ENCODE measurements at regions not wholly inside any gene's neighbourhood (a gene's known extent, or its start where the extent isn't known, plus 50 kb on each side); places are given as distances from the start of the nearest gene placed in this dataset.

GRCh38 chr6:90863043-90863442 is 276.2 kb upstream of the MAP3K7 start:
- Histone ChIP-seq H3K4me1 (no peaks in the 10 kb centered on the region), H3K4me3 (no peak overlapping the region), H3K36me3 (no peaks in the 10 kb centered on the region), H3K27me3 (no peaks in the 10 kb centered on the region), H3K9me3 (no peaks in the 10 kb centered on the region), H3K27ac (no peak overlapping the region)
- no peak for ATAC-seq
- 85 to 95% (median 87%) methylated on average over 1 of the region's 1 CpG for WGBS, 4 donors
- intact Hi-C loops (cut with DNase I), result no loop called here
- no peak for TF ChIP-seq CTCF (IDR thresholded peaks at IDR 0.05)
- no peak for DNase-seq

GRCh38 chr6:90860822-90861601 is 274.1 kb upstream of the MAP3K7 start:
- Histone ChIP-seq H3K9me3 (no peaks in the 10 kb centered on the region), H3K4me3 (no peak overlapping the region), H3K27ac (no peak overlapping the region), H3K4me1 (no peaks in the 10 kb centered on the region), H3K36me3 (no peaks in the 10 kb centered on the region), H3K27me3 (no peaks in the 10 kb centered on the region)
- 92 to 94% (median 92%) methylated on average over 5 of the region's 5 CpGs for WGBS, 4 donors
- TF ChIP-seq CTCF (IDR thresholded peaks at IDR 0.05) (no peak), POLR2A (IDR thresholded peaks at IDR 0.05) (no peak)
- no peak for ATAC-seq
- no peak for DNase-seq
- intact Hi-C loops (cut with DNase I), result no loop called here

GRCh38 chr6:90859612-90860011 is 272.7 kb upstream of the MAP3K7 start:
- no peak for ATAC-seq
- no peak for TF ChIP-seq POLR2A (IDR thresholded peaks at IDR 0.05)
- H3K4me3 ChIP-seq, result no peak overlapping the region
- H3K4me1 ChIP-seq, result no peaks in the 10 kb centered on the region
- no peak overlapping the region for H3K27ac ChIP-seq
- no peaks in the 10 kb centered on the region for H3K36me3 ChIP-seq
- intact Hi-C loops (cut with DNase I), result no loop called here
- no peaks in the 10 kb centered on the region for H3K27me3 ChIP-seq
- 68 to 72% (median 70%) methylated on average over 6 of the region's 6 CpGs for WGBS, 4 donors
- DNase-seq, result no peak
- H3K9me3 ChIP-seq, result no peaks in the 10 kb centered on the region

- no peak for DNase-seq
- TF ChIP-seq CTCF (IDR thresholded peaks at IDR 0.05) (no peak), POLR2A (IDR thresholded peaks at IDR 0.05) (no peak)
- Histone ChIP-seq H3K36me3 (no peaks in the 10 kb centered on the region), H3K27me3 (no peaks in the 10 kb centered on the region), H3K4me3 (no peak overlapping the region), H3K27ac (no peak overlapping the region), H3K4me1 (no peaks in the 10 kb centered on the region), H3K9me3 (no peaks in the 10 kb centered on the region)
- intact Hi-C loops (cut with DNase I), result no loop called here
- 39 to 47% (median 43%) methylated on average over 7 of the region's 7 CpGs for WGBS, 4 donors
- ATAC-seq, result peak in 3 of 4 donors; percentile 24 to 65 (median 31)
Observed at GRCh38 chr6:90859056-90859455, 272.2 kb upstream of the MAP3K7 start.

- Histone ChIP-seq H3K36me3 (no peaks in the 10 kb centered on the region), H3K27me3 (no peaks in the 10 kb centered on the region), H3K9me3 (no peaks in the 10 kb centered on the region), H3K4me1 (no peaks in the 10 kb centered on the region), H3K4me3 (no peak overlapping the region), H3K27ac (no peak overlapping the region)
- WGBS, 4 donors, result 43 to 53% (median 49%) methylated on average over 3 of the region's 3 CpGs
- TF ChIP-seq POLR2A (IDR thresholded peaks at IDR 0.05), result no peak
- TF ChIP-seq CTCF (IDR thresholded peaks at IDR 0.05), result no peak
- intact Hi-C loops (cut with DNase I), result no loop called here
- ATAC-seq (no peak), DNase-seq (no peak)
Observed at GRCh38 chr6:90849686-90850085, 262.8 kb upstream of the MAP3K7 start.
